GM21717 (cell line): ENCODE measurements at regions not wholly inside any gene's neighbourhood (a gene's known extent, or its start where the extent isn't known, plus 50 kb on each side); places are given as distances from the start of the nearest gene placed in this dataset.

Experiments
- ATAC-seq: cut with Tn5 transposase; IDR thresholded peaks from one replicate; pipeline ENCODE4 v1.9.1; 2021; ENCODE audit warnings: mild to moderate bottlenecking, moderate library complexity; ENCODE audit not compliant: unreplicated experiment

DNA sequence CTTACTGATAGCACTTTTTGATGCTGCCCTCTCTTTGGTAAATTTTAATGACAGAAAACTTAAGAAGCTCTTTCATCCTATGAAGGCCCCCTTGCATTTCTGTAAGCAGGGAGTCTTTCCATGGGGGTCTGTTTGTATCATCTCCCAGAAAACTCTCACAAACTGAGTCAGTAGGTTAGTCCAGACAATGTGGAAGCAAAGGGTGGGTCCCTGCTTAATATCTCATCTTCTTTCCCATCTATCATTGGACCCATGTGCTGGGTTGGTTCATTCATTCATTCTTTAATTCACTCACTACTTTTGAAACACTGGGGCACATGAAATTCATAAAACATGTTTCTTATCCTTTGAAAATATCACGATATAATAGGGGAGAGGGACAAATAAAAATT is 164.3 kb downstream of the NTMT2 start:
- ATAC-seq, result no peak

DNA sequence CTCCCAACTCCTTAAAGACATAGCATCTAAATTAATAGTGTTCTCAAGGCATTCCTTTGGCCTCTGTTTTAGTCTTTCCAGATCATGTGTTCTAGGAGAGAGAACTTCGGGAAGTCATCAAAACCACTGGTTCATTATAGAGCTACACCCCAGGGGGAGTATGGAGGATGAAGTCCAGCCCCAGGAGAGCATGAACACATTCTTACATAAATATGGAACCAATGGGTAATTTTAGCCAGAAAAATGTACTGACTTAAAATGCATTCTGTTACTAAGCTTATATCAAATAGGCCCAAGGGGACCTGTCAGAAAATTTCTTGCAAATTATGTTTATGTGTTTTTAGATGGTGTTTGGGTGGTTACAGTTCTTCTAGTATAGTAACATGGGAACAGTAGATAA is 165.2 kb downstream of the NTMT2 start:
- ATAC-seq, result no peak

DNA sequence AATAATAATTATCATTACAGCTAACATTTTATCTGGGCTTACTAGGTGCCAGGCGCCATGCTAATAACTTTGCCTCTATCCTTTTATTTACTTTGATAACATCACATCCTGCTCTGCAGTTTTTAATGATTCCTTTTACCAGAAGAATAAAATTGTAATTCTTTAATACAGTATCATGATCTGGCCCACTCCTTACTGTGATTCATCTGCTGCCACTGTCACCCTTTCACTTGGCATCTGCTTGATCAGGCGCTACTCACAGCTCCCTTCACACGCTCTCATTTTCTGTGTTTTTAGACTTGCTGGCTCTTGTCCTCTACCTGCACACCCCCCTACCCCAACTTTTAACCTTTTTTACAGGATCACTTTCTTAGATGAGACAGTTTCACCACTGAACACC is 167.5 kb downstream of the NTMT2 start:
- ATAC-seq, result no peak

GRCh38 chr1:170316270-170316669 is 170.5 kb downstream of the NTMT2 start:
- ATAC-seq, result no peak

- no peak for ATAC-seq
Measured at GRCh38 chr1:170318141-170318540, 172.4 kb downstream of the NTMT2 start.

- ATAC-seq, result no peak
Measured at GRCh38 chr1:170318736-170319135, 173.0 kb downstream of the NTMT2 start.

DNA sequence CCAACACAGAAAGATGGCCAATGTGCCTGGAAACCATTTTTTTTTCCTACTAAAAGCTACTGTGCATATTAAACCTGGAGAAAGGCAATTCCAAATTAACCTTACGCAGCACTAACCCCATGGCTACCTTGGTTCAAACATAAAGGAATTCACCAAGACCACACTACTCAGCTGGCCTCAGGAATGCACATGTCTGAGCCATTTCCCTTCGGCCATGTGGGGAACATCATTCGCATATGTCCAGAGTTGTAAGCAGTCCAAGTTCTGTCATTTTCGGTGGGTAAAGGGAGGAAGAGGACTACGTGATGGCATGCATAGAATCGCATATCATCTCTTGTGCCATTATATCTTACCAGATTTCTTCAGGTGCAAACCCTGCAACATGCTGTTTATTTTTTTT is 175.4 kb downstream of the NTMT2 start:
- ATAC-seq, result no peak

DNA sequence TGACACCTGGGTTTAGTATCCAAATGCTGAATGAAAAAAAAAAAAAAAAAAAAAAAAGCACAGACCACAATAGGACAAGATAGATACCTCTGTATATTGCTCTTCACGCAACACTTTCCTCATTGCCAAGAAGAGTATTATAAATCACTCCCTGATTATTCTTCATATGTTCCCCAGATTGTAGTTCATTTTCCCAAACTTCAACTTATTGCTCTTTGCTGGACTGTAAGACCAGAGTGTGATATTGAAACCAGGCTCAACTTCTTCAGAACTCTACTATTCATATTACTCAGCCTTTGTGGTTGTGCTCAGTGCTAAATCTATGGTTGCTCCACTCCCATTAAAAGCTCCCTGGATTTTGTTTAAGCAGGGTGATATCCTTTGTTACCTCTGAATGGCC is 180.4 kb downstream of the NTMT2 start:
- ATAC-seq, result no peak

DNA sequence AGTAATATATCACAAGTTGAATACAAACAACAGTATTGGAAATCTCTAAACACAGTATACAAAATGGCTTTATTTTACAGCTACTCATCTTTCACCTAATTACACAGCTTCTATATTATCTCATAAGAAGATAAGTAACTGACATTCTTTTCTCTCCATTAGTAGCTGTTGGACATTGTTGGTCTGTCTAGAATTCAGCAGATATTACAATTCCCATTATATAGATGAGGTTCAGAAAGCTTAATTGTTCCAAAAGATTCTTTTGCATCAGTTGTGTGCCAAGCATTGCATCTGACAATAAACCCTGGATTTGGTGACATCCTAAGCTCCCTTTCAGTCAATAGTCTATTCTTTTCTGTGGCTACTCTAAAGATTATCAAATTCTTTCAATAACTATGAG is 187.0 kb downstream of the NTMT2 start:
- ATAC-seq, result no peak

GRCh38 chr1:170337413-170337994 is 191.7 kb downstream of the NTMT2 start:
- no peak for ATAC-seq

DNA sequence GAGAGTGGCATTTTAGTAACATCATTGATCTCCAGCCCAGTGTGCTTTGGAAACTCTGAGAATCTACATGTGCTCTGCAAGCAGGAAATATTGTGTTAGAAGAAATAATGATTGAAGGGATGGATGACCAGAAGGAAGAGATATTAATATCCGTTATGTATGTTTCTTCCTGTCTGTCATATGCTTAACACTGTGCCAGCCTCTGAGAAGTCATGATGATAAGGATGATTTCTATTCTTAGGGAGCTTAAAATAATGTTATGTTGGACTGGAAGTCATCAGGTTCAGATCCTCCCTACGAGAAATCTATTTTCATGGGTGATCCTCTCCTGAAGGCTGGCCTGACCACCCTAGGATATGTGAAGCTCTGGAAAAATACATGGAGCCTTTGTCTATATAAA is 192.4 kb upstream of the GORAB start:
- no peak for ATAC-seq

DNA sequence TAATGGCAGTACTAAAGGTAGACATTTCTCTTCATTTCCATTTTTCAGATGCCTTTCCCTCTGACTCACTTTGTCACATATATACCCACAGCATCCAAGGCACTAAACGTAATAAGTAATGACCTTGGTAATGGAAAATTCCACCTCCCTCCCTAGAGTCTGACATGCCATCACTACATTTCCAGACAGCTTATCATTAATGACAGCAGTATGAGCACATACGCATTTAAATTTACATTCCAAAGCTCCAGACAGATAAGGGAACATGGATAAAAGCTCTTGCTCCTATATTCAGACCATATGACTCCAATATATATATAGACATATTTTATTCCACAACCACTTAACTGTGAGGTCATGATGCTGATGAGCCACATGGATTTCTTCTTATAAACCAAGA is 191.7 kb upstream of the GORAB start:
- ATAC-seq, result no peak

DNA sequence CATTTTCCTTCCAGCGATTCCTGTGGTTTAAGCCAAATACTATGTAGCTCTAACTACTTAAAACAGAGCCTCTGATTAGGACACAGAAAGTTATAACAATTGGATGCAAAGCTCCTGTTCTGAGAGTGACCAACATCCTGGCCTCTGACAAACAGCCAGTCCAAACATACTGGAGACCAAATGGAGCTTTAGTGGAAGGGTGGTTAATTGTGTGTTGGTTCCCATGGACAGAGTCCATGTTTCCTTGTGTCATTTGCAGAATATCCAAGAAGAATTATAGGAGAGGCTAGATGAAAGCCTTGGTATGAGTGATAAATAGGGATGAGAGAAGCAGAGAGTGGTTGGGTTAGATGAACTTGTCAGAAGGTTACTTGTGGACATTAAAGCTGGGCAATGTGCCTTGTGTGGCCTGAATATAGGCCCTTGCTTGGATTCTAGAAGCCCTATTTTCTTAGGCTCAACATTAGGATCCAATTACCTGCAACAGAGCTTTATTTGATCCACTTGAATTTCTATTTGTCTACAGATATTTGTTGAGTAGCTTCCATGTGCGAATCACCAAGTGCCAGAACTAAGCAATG is 180.5 kb upstream of the GORAB start:
- ATAC-seq, result no peak

- no peak for ATAC-seq
Measured at GRCh38 chr1:170354246-170354645, 177.7 kb upstream of the GORAB start.

- no peak for ATAC-seq
Measured at GRCh38 chr1:170354690-170355089, 177.3 kb upstream of the GORAB start.

- ATAC-seq, result no peak
Measured at GRCh38 chr1:170355267-170355801, 176.6 kb upstream of the GORAB start.

GRCh38 chr1:170356585-170356984 is 175.4 kb upstream of the GORAB start:
- ATAC-seq, result no peak

GRCh38 chr1:170357750-170358149 is 174.2 kb upstream of the GORAB start:
- ATAC-seq, result no peak

DNA sequence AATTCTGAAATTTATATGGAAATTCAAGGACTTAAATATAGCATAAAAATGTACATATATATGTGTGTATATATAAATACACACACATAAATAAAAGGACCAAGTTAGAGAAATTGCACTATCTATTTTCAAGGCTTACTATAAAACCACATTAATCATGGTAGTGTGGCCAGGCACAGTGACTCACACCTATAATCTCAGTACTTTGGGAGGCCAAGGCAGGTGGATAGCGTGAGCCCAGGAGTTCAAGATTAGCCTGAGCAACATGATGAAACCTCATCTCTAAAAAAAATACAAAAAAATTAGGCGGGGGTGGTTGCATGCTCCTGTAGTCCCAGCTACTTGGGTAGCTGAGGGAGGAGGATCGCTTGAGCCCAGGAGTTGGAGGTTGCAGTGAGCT is 171.4 kb upstream of the GORAB start:
- ATAC-seq, result no peak

DNA sequence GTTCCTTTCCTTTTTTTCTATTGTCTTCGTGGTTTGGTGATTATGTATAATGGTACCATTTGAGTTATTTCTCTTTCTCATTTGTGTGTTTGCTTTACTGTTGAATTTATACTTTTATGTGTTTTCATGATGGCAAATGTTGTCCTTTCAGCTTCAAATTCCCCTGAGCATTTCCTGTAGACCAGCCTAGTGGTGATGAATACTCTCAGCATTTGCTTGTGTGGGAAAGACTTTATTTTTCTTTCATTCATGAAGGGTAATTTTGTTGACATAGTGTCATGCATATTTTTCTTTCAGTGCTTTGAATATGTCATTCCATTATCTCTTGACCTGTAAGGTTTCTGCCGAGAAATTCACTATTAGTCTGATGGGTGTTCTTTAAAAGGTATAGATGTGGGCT is 166.6 kb upstream of the GORAB start:
- no peak for ATAC-seq

DNA sequence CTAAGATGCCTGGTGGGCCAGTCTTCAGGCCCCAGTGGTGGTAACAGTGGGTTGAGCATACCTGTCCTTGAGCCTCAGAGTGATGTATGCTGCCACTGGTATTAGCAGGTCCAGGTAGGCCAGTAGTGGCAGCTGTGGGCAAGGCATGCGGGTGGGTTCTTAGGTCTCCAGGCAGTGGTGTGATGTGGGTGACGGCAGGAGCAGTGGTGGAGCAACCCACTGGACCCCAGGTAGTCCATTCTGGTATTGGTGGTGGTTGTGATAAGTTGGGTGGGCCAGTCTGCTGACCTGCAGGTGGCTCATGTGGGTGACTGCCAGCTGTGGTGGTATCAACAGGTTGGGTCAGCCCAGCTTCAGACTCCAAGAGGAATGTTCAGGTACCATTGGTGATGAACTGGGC is 165.0 kb upstream of the GORAB start:
- ATAC-seq, result no peak

- no peak for ATAC-seq
Measured at GRCh38 chr1:170367615-170368014, 164.4 kb upstream of the GORAB start.

GRCh38 chr1:170369000-170369399 is 163.0 kb upstream of the GORAB start:
- no peak for ATAC-seq
